ENCODE measurements at regions not wholly inside any gene's neighbourhood (a gene's known extent, or its start where the extent isn't known, plus 50 kb on each side); places are given as distances from the start of the nearest gene placed in this dataset.
"Not testable (repeated sequence)": the region's sequence is repeated elsewhere in the genome, so short reads cannot be mapped to it uniquely, and the experiment has no call there.

- DNase-seq = no peak
These were observed 256.8 kb upstream of the ZEB2 start for GRCh38 chr2:144776766-144777165.

DNA sequence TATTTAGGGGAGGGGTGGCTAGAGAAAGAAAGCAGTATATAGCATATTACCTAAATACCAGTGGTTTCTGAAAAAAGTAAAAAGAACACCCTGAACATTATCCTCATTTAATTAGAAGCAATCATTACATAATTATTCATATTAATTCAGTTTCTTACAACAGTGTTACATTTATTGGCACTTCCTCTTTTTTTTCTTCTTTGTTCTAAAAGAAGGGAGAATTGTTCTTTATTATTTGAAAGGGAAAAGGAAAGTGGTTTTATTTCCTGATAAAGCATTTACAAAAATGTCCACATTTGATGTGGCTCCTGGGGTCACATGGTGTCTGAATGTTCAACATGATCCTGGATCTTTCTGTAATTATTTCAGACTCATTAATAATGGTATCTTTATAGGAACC lies 254.9 kb upstream of the ZEB2 start:
- no peak for DNase-seq

DNA sequence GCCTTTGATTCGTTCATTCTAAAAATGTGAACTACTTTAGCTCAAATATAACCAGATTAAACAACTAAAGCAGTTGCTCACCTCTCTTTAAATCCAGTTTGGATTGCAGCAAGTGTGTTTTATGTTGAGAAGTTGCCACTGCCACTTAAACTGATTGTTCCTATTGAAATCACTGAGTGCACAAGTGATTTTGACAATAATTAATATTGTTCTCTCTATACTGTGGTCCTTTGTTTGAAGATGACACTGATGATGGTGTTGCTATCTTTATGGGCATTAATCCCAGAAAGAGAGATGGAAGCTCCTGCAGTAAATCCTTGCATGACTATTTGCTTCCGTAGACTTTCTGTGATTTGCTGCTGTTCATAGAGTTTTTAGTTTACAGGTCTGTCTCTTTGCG lies 251.4 kb upstream of the ZEB2 start:
- no peak for DNase-seq

- DNase-seq = no peak
These were observed 250.8 kb upstream of the ZEB2 start for GRCh38 chr2:144770616-144771230.

- DNase-seq = not testable (repeated sequence)
These were observed 241.0 kb upstream of the ZEB2 start for GRCh38 chr2:144760939-144761338.

GRCh38 chr2:144759746-144760145 lies 239.8 kb upstream of the ZEB2 start:
- no peak for DNase-seq

DNA sequence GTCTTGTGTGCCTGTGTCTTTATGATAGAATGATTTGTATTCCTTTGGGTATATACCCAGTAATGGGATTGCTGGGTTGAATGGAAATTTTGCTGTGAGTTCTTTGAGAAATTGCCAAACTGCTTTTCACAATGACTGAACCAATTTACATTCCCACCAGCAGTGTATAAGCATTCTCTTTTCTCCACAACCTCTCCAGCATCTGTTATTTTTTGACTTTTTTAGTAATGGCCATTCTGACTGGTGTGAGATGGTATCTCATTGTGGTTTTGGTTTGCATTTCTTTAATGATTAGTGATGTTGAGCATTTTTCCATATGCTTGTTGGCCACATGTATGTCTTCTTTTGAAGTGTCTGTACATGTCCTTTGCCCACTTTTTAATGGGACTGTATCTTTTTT lies 238.3 kb upstream of the ZEB2 start:
- not testable (repeated sequence) for DNase-seq

GRCh38 chr2:144753416-144753815 lies 233.5 kb upstream of the ZEB2 start:
- DNase-seq = no peak

DNA sequence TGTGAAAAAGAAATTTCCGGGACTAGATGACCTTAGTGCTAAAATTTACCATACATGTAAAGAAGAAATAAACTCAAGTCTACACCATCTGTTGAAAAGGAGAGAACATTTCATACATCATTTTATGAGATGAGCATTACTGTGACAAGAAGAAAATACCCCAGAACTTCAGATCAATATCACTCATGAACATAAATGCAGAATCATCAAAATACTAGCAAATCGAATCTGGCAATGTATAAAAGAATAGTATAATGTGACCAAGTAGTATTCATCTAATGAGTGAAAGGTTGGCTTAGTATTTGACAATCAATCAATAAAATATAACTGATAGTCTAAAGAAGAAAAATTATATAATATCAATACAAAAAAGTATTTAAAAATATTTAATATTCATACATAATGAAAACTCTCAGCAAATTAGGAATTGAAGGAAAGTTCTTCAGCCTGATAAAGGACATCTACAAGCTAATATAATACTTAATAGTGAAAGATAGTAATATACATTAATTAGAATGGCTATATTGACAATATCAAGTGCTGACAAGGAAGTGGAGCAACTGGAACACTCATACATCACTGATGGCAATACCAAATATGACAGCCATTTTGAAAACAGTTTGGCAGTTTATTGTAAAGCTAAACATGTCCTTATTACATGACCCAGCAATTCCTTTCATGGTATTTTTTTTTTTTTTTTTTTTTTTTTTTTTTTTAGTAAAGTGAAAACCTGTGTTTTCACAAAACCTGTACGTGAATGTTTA lies 231.4 kb upstream of the ZEB2 start:
- no peak for DNase-seq

DNA sequence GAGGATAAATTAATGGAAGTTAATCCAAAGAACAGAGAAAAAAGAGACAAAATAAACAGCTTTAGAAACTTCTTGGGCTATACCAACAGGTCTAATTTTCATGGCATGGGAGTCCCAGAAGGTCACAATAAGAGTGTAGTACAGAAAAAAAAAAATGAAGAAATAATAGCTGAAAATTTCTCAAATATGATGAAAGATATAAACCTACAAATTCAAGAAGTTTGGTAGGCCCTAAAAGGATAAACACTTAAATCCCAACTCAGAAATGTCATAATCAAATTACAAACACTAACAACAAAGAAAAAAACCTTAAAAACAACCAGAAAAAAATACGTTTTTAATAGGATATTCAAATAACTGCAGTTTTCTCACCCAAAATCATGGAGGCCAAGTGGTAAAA lies 229.3 kb upstream of the ZEB2 start:
- no peak for DNase-seq

DNA sequence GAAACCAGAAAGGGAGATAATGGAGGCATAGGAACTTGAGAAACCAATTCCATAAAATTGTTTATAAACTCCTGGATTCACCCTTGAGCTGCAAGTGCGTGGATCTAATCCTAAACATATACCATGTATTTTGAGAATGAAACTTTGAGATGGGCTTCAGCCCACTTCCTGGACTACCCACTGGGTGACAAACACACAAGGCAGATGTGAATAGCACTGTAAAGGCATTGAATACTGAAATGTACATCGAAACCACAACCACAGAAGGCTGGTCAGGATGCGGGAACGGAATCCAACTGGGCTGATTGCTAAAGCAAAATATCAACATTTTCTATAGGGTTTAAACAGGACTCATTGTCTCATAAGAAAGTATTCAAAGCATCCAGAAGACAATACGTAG lies 228.5 kb upstream of the ZEB2 start:
- no peak for DNase-seq

GRCh38 chr2:144747571-144747970 lies 227.7 kb upstream of the ZEB2 start:
- no peak for DNase-seq

DNA sequence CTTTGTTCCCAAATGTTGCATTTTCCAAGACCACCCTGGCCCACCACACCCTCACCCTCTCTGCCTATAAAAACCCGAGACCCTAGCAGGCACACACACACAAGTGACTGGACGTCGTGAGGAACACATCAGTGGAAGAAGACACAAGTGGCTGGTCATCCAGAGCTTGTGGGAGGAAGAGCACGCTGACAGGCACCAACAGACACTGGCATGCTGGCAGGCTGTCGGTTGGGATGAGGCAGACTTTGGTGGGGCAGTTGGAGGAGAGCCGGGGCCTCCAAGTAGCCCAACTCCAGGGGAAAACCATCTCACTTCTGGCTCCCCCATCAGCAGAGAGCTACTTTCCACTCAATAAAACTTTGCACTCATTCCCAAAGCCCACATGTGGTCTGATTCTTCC lies 225.5 kb upstream of the ZEB2 start:
- no peak for DNase-seq

DNA sequence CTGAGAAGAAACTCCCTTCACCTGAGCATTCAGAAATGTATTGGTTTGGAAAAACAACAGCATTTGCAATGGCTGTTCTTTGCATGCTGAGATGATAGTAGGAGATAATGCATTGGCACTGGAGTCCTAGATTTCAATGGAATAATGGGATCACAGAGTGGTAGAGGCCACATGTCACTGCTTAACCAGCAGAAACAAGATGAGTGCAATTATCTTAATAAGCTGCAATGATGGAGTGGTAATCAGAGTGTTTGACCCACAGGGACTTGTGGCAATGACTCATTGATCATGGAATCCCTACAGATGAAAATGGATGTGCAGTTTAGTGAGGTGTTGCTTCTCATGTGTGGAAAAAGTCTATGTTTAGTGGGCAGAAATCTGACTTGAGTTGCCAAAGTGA lies 218.8 kb upstream of the ZEB2 start:
- DNase-seq = no peak

DNA sequence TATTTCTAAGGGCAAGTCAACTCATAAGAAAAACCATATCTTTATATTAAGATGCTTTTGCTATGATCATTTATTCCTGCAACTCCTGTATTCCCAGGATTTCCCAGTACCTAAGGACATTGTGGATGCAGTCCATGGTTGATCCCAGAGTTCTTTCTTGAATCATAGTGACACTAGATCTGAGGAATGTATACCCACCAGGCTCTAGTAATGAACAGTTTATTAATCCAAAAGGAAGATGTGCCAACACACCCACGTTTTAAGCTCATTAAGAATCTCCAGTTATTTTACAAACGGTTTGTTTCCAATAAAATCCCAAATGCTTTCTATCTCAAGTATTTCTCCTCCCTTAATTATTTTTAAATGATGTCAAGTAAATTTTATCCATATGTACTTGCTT lies 210.8 kb upstream of the ZEB2 start:
- no peak for DNase-seq

DNA sequence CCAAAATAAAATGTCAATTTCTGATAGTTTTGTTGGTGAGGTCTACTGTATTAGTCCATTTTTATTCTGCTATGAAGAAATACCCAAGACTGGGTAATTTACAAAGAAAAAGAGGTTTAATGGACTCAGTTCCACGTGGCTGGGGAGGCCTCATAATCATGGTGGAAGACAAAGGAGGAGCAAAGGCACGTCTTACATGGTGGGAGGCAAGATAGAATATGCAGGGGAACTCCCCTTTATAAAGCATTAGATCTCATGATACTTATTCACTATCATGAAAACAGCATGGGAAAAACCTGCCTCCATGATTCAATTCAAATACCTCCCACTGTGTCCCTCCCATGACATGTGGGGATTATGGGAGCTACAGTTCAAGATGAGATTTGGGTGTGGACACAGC lies 204.5 kb upstream of the ZEB2 start:
- DNase-seq = not testable (repeated sequence)

DNA sequence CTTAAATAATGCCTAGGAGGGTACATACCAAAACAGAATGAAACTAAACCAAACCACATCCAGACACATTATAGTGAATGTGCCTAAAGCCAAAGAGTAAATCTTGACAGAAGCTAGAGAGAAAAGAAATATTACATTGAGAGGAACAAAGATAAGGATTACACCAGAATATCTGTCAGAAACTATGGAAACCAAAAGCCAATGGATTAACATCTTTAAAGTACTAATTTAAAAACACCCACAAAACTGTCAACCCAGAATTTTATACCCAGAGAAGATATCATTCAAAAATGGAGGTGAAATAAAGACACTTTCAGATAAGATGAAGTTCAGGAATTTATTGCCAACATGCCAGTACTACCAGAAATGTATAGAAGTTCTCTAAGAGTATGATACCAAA lies 198.5 kb upstream of the ZEB2 start:
- no peak for DNase-seq

DNA sequence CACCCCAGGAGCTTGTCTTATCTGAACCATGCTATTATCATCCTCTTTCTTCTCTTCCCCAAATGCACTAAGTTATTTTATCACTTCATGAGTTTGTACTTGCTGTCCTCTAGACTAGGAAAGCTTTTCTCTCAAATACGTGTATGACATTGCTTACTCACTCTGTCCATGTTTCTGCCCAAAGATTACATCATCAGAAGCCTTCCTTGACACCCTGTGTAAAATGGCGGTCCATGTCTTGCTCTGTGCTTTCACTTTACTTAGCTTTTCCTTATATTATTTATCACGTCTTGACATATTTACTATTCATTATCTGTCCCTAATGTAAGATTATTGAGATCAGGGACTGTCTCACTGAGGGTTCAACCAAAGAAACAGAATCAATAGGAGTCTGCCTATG lies 196.1 kb upstream of the ZEB2 start:
- DNase-seq = no peak

GRCh38 chr2:144713410-144713809 lies 193.5 kb upstream of the ZEB2 start:
- no peak for DNase-seq

- DNase-seq = peak; percentile 18
These were observed 192.6 kb upstream of the ZEB2 start for GRCh38 chr2:144712550-144712940.

GRCh38 chr2:144711630-144712549 lies 192.0 kb upstream of the ZEB2 start:
- no peak for DNase-seq

DNA sequence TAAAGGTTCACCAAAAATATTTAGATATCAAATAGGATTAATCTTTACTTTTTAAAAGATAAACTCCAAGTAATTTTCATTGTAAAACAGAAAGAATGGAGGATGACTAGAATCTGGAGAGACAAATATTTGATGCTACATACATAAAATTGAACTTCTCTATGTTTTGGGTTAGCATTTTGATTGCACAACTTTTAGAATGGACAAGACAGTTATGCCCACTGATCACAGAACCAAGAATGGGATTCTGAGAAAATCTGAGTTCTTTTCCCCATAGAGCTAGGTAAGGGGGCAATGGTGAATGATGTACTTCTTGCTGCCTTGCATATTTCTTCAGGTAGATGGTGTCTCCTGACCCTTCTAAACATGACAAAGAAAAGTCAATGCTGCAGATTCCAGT lies 191.2 kb upstream of the ZEB2 start:
- no peak for DNase-seq

GRCh38 chr2:144708626-144709025 lies 188.7 kb upstream of the ZEB2 start:
- no peak for DNase-seq
